ENCODE measurements at regions not wholly inside any gene's neighbourhood (a gene's known extent, or its start where the extent isn't known, plus 50 kb on each side); places are given as distances from the start of the nearest gene placed in this dataset.

DNA sequence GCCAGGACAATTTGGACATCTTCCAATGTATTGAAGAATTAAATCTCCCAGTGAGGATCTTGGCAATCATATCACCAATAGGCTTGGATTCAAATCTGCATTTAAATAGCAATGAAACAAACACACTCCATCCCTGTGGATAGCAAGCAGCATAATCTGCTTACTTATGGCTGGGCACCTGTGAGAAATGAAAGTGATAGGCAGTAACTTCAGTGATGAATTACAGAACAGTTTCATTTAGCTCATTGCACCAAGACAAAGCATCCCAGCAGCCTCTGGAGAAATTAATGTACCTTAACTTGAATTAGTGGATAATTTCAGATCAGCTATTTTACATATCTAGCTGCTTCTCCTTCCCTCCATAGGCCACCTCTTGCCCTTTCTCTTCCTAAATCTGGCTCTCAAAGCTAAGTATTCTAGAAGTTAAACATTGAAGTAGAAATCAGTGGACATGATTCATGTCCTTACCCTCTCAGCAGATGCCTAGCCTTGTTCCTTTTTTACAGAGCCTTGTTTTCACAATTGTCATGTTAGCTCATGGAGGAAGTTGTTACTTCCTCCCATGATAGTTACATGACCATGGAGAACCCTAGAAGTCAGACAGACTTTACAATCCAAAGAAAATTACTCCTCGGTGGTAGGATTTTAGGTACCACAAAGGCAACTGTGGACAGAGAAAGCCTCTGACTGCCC lies 88.5 kb upstream of the TACR1 start:
- H3K9me3 ChIP-seq, result no peaks in the 10 kb centered on the region
- H3K4me3 ChIP-seq, result no peak overlapping the region
- no peaks in the 10 kb centered on the region for H3K36me3 ChIP-seq (ENCODE audit: low read depth, missing control alignments)
- H3K27ac ChIP-seq, result no peak overlapping the region
- intact Hi-C loops (cut with DNase I; ENCODE audit: low total_unique reads), result no loop called here
- WGBS, 2 donors, result 85 to 89% methylated on average over 1 of the region's 1 CpG
- H3K4me1 ChIP-seq, result no peaks in the 10 kb centered on the region
- H3K27me3 ChIP-seq, result no peaks in the 10 kb centered on the region
- no peak for TF ChIP-seq CTCF (IDR thresholded peaks at IDR 0.05)
- TF ChIP-seq POLR2A (IDR thresholded peaks at IDR 0.05), result no peak
- DNase-seq, result no peak

DNA sequence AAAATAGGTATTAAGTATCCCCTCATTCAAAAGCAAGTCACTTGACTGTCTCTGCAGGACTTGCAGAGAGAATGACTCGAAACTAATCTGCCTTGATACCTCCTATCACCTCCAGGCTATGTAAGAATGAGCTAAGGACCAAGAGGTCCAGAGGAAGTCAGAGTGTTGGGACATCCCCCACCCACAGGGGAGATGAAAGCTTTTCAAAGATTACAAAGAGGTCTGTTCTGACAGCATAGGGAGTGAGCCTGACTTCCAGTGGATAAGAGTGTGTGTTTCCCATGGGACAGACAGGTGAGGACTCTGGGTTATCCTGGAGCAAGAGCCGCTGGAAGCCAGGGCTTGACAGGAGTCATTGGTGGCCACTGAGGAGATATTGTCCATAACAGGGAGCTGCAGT lies 85.0 kb upstream of the TACR1 start:
- Histone ChIP-seq H3K4me1 (no peaks in the 10 kb centered on the region), H3K27ac (no peak overlapping the region), H3K9me3 (no peaks in the 10 kb centered on the region), H3K27me3 (no peaks in the 10 kb centered on the region), H3K36me3 (ENCODE audit: low read depth, missing control alignments) (no peaks in the 10 kb centered on the region), H3K4me3 (no peak overlapping the region)
- TF ChIP-seq POLR2A (IDR thresholded peaks at IDR 0.05), result no peak
- TF ChIP-seq CTCF (IDR thresholded peaks at IDR 0.05), result no peak
- 84 to 89% methylated on average over 2 of the region's 2 CpGs for WGBS, 2 donors
- intact Hi-C loops (cut with DNase I; ENCODE audit: low total_unique reads), result no loop called here
- DNase-seq, result no peak

- no peaks in the 10 kb centered on the region for H3K27me3 ChIP-seq
- TF ChIP-seq POLR2A (IDR thresholded peaks at IDR 0.05) (no peak), CTCF (IDR thresholded peaks at IDR 0.05) (no peak)
- H3K4me1 ChIP-seq, result no peaks in the 10 kb centered on the region
- no peak overlapping the region for H3K4me3 ChIP-seq
- H3K9me3 ChIP-seq, result no peaks in the 10 kb centered on the region
- H3K27ac ChIP-seq, result no peak overlapping the region
- no peak for DNase-seq
- 77 to 79% methylated on average over 5 of the region's 5 CpGs for WGBS, 2 donors
- intact Hi-C loops (cut with DNase I; ENCODE audit: low total_unique reads), result no loop called here
- no peaks in the 10 kb centered on the region for H3K36me3 ChIP-seq (ENCODE audit: low read depth, missing control alignments)
Measured at GRCh38 chr2:75278821-75279379, 79.6 kb upstream of the TACR1 start.

- no peaks in the 10 kb centered on the region for H3K9me3 ChIP-seq
- WGBS, 2 donors, result 90 to 92% methylated on average over 3 of the region's 3 CpGs
- no peaks in the 10 kb centered on the region for H3K27me3 ChIP-seq
- H3K36me3 ChIP-seq (ENCODE audit: low read depth, missing control alignments), result no peaks in the 10 kb centered on the region
- H3K4me3 ChIP-seq, result no peak overlapping the region
- H3K4me1 ChIP-seq, result no peaks in the 10 kb centered on the region
- TF ChIP-seq CTCF (IDR thresholded peaks at IDR 0.05), result no peak
- TF ChIP-seq POLR2A (IDR thresholded peaks at IDR 0.05), result no peak
- DNase-seq, result no peak
- intact Hi-C loops (cut with DNase I; ENCODE audit: low total_unique reads), result no loop called here
- H3K27ac ChIP-seq, result no peak overlapping the region
Measured at GRCh38 chr2:75278314-75278713, 79.0 kb upstream of the TACR1 start.

DNA sequence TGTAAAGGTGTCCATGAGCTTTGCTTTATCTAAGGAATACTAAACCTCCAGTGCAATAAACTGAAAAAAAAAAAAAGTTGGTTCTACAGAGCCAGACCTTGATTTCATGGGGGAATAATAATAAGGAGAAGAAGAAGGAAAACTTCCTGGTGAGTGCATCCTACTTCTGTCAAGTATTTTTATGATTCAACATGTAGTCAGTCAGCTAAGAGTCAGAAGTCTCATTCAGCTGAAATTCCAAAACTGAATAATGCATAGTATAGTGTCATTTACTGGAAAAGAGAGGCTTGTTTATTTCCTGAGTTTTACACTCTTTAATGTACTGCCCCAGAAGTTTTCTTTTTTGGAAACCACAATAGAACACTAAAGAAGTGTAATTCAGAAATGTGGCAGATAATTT lies 77.8 kb upstream of the TACR1 start:
- Histone ChIP-seq H3K27ac (no peak overlapping the region), H3K36me3 (ENCODE audit: low read depth, missing control alignments) (no peaks in the 10 kb centered on the region), H3K9me3 (no peaks in the 10 kb centered on the region), H3K4me3 (no peak overlapping the region), H3K27me3 (no peaks in the 10 kb centered on the region), H3K4me1 (no peaks in the 10 kb centered on the region)
- intact Hi-C loops (cut with DNase I; ENCODE audit: low total_unique reads), result no loop called here
- no peak for DNase-seq
- no peak for TF ChIP-seq CTCF (IDR thresholded peaks at IDR 0.05)
- no peak for TF ChIP-seq POLR2A (IDR thresholded peaks at IDR 0.05)

Measured in testis (tissue), 2 donors.